ENCODE measurements at regions not wholly inside any gene's neighbourhood (a gene's known extent, or its start where the extent isn't known, plus 50 kb on each side); places are given as distances from the start of the nearest gene placed in this dataset.

DNA sequence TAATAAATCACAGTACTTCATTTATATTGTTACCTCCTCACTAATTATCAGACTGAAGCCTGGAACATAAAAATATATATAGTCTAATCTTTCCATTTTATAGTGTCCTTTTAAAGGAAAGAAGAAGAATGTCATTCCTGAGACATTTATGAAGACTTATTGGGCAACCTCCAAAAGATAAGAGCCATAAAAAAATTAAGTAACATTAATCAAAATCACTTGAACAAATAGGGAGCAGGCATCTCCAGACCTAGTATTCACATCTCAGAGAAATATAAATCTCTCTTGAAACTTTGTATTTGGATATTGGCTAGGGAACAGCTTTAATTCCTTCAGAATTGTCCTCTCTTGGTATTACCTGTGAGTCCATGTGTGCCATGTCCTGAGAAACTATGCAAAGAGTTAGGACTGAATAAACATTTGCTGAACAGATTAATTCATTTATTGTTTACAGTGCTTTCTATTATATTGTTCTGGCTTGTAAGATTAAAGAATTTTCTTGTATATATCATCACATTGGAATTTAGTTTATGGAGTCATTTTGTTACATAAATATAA is 530.5 kb upstream of the LRRC4C start:
- no peak overlapping the region for H3K4me3 ChIP-seq (replicated peaks; ENCODE audit: insufficient read depth, low read length)
- H3K27me3 ChIP-seq (ENCODE audit: insufficient read depth, poor library complexity, severe bottlenecking): no peaks in the 10 kb centered on the region
- H3K27ac ChIP-seq (replicated peaks): no peak overlapping the region
- DNase-seq (ENCODE audit: low read depth in 1 of 2, low spot score in 1 of 2): no peak
- TF ChIP-seq SPI1 (IDR thresholded peaks at IDR 0.05; ENCODE audit: borderline replicate concordance, low read depth) (no peak), GABPA (IDR thresholded peaks at IDR 0.05; ENCODE audit: low read depth) (no peak), REST (IDR thresholded peaks at IDR 0.05; ENCODE audit: insufficient replicate concordance, low read depth) (no peak), POLR2AphosphoS5 (IDR thresholded peaks at IDR 0.05; ENCODE audit: low read depth) (no peak)
- TF ChIP-seq, protein P1, sequence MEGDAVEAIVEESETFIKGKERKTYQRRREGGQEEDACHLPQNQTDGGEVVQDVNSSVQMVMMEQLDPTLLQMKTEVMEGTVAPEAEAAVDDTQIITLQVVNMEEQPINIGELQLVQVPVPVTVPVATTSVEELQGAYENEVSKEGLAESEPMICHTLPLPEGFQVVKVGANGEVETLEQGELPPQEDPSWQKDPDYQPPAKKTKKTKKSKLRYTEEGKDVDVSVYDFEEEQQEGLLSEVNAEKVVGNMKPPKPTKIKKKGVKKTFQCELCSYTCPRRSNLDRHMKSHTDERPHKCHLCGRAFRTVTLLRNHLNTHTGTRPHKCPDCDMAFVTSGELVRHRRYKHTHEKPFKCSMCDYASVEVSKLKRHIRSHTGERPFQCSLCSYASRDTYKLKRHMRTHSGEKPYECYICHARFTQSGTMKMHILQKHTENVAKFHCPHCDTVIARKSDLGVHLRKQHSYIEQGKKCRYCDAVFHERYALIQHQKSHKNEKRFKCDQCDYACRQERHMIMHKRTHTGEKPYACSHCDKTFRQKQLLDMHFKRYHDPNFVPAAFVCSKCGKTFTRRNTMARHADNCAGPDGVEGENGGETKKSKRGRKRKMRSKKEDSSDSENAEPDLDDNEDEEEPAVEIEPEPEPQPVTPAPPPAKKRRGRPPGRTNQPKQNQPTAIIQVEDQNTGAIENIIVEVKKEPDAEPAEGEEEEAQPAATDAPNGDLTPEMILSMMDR (IDR thresholded peaks at IDR 0.05; ENCODE audit: insufficient read depth, low read length): no peak

- Histone ChIP-seq H3K27me3 (ENCODE audit: insufficient read depth, poor library complexity, severe bottlenecking) (no peaks in the 10 kb centered on the region), H3K4me3 (replicated peaks; ENCODE audit: insufficient read depth, low read length) (no peak overlapping the region), H3K27ac (replicated peaks) (no peak overlapping the region)
- DNase-seq (ENCODE audit: low read depth in 1 of 2, low spot score in 1 of 2): no peak
- TF ChIP-seq POLR2AphosphoS5 (IDR thresholded peaks at IDR 0.05; ENCODE audit: low read depth) (no peak), REST (IDR thresholded peaks at IDR 0.05; ENCODE audit: insufficient replicate concordance, low read depth) (no peak), GABPA (IDR thresholded peaks at IDR 0.05; ENCODE audit: low read depth) (no peak), SPI1 (IDR thresholded peaks at IDR 0.05; ENCODE audit: borderline replicate concordance, low read depth) (no peak)
- TF ChIP-seq, protein P1 (IDR thresholded peaks at IDR 0.05; ENCODE audit: insufficient read depth, low read length): no peak
Observed at GRCh38 chr11:41996533-41996932, 537.1 kb upstream of the LRRC4C start.

GRCh38 chr11:41997844-41998401 is 538.5 kb upstream of the LRRC4C start:
- DNase-seq (ENCODE audit: low read depth in 1 of 2, low spot score in 1 of 2): no peak
- Histone ChIP-seq H3K4me3 (replicated peaks; ENCODE audit: insufficient read depth, low read length) (no peak overlapping the region), H3K27ac (replicated peaks) (no peak overlapping the region), H3K27me3 (ENCODE audit: insufficient read depth, poor library complexity, severe bottlenecking) (no peaks in the 10 kb centered on the region)
- TF ChIP-seq, protein P1 (IDR thresholded peaks at IDR 0.05; ENCODE audit: insufficient read depth, low read length): no peak
- no peak for TF ChIP-seq POLR2AphosphoS5 (IDR thresholded peaks at IDR 0.05; ENCODE audit: low read depth)
- no peak for TF ChIP-seq REST (IDR thresholded peaks at IDR 0.05; ENCODE audit: insufficient replicate concordance, low read depth)
- TF ChIP-seq GABPA (IDR thresholded peaks at IDR 0.05; ENCODE audit: low read depth): no peak
- no peak for TF ChIP-seq SPI1 (IDR thresholded peaks at IDR 0.05; ENCODE audit: borderline replicate concordance, low read depth)
